ENCODE measurements at regions not wholly inside any gene's neighbourhood (a gene's known extent, or its start where the extent isn't known, plus 50 kb on each side); places are given as distances from the start of the nearest gene placed in this dataset.
A peak's percentile ranks its signal among the peaks of the same experiment; 100 is the strongest.

DNA sequence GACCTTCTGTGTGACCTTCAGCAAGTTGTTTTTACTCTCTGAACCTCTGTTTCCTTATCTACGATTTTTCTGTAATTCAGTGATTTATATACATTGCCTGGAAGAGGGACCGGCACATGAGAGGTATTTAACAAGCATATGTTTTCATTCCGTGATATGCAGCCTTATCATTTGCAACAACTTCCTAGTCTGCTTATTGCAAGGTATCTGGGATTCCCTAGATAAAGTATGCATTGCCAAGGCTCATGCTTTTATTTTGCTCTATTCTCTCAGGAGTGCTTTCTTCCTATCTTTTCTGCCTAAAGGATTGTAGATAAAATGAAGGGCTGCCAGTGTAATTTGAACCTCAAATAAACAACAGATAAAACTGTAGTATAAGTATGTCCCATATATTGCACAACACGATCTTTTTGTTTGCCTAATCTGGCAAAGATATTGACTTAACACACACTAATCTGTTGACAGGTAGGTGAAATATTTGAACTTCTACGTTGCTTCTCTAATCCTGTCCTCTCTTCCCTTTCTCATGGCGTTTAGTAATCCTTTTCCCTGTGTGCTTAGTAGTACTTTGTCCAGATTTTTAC lies 377.2 kb upstream of the TNC start:
- H3K9ac ChIP-seq (ENCODE audit: control insufficient read depth, extremely low read depth, insufficient read depth, low read length), result no peak overlapping the region
- H3K27me3 ChIP-seq (ENCODE audit: control insufficient read depth, extremely low read depth, insufficient read depth, low read length), result no peaks in the 10 kb centered on the region
- H3K79me2 ChIP-seq (ENCODE audit: control insufficient read depth, insufficient read depth, low read length), result no peaks in the 10 kb centered on the region
- no peak overlapping the region for H2AFZ ChIP-seq (ENCODE audit: control insufficient read depth, low read length)
- no peaks in the 10 kb centered on the region for H3K9me1 ChIP-seq (ENCODE audit: control insufficient read depth, extremely low read depth, insufficient read depth, low read length)
- H3K4me3 ChIP-seq (ENCODE audit: control insufficient read depth in 2 of 3, extremely low read depth in 1 of 3, insufficient read depth in 2 of 3, low read depth in 1 of 3, low read length in 3 of 3), result no peak overlapping the region
- no peaks in the 10 kb centered on the region for H4K20me1 ChIP-seq (ENCODE audit: control insufficient read depth, extremely low read depth, insufficient read depth, low read length)
- peak; percentile 17 for FAIRE-seq
- no peak for DNase-seq (ENCODE audit: low read depth, low spot score)
- H3K27ac ChIP-seq (ENCODE audit: control insufficient read depth, insufficient read depth, low read length), result no peak overlapping the region
- no peaks in the 10 kb centered on the region for H3K9me3 ChIP-seq (ENCODE audit: control insufficient read depth, low read depth, low read length)
- dilution Hi-C loops (cut with MboI; ENCODE audit: extremely low pct_ligation_motif_present, low sequenced_read_pairs), result no loop called here
- H3K4me2 ChIP-seq (ENCODE audit: control insufficient read depth, extremely low read depth, insufficient read depth, low read depth, low read length), result no peak overlapping the region
- TF ChIP-seq, protein P1, sequence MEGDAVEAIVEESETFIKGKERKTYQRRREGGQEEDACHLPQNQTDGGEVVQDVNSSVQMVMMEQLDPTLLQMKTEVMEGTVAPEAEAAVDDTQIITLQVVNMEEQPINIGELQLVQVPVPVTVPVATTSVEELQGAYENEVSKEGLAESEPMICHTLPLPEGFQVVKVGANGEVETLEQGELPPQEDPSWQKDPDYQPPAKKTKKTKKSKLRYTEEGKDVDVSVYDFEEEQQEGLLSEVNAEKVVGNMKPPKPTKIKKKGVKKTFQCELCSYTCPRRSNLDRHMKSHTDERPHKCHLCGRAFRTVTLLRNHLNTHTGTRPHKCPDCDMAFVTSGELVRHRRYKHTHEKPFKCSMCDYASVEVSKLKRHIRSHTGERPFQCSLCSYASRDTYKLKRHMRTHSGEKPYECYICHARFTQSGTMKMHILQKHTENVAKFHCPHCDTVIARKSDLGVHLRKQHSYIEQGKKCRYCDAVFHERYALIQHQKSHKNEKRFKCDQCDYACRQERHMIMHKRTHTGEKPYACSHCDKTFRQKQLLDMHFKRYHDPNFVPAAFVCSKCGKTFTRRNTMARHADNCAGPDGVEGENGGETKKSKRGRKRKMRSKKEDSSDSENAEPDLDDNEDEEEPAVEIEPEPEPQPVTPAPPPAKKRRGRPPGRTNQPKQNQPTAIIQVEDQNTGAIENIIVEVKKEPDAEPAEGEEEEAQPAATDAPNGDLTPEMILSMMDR (optimal IDR thresholded peaks at IDR 0.05 in 1 of 3, IDR thresholded peaks at IDR 0.05 in 1 of 3, conservative IDR thresholded peaks at IDR 0.05 in 1 of 3; ENCODE audit: extremely low read depth in 1 of 3, insufficient read depth in 2 of 3, low read length in 3 of 3), result no peak
- TF ChIP-seq EZH2 (IDR thresholded peaks at IDR 0.05; ENCODE audit: low read length), result no peak
- H3K36me3 ChIP-seq (ENCODE audit: control insufficient read depth in 2 of 2, extremely low read depth in 1 of 2, insufficient read depth in 2 of 2, low read length in 2 of 2), result no peaks in the 10 kb centered on the region
- peaks cover 3% of the 10 kb centered on the region for H3K4me1 ChIP-seq (ENCODE audit: control insufficient read depth, extremely low read depth, insufficient read depth, low read length)

DNA sequence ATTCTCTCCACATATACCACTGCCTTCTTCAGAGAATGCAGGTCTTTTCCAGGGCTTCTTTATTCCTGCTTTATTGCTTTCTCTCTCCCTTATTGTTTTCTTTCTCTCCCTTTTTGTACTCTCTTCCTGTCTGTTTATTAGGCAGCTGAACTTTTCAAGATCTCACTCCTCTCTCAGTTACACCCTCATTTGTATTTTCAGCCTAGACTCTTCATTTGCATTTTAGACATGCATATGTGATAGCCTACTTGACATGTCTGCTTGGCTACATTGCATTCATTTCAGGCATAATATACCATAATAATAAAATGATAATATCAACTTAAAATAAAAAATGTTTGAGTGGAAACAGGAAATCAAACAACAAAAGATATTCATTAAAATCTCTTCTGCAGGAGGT lies 377.9 kb upstream of the TNC start:
- no peak overlapping the region for H2AFZ ChIP-seq (ENCODE audit: control insufficient read depth, low read length)
- no peaks in the 10 kb centered on the region for H3K36me3 ChIP-seq (ENCODE audit: control insufficient read depth in 2 of 2, extremely low read depth in 1 of 2, insufficient read depth in 2 of 2, low read length in 2 of 2)
- H3K9ac ChIP-seq (ENCODE audit: control insufficient read depth, extremely low read depth, insufficient read depth, low read length), result no peak overlapping the region
- no peaks in the 10 kb centered on the region for H4K20me1 ChIP-seq (ENCODE audit: control insufficient read depth, extremely low read depth, insufficient read depth, low read length)
- no peak for FAIRE-seq
- H3K4me3 ChIP-seq (ENCODE audit: control insufficient read depth in 2 of 3, extremely low read depth in 1 of 3, insufficient read depth in 2 of 3, low read depth in 1 of 3, low read length in 3 of 3), result no peak overlapping the region
- H3K9me1 ChIP-seq (ENCODE audit: control insufficient read depth, extremely low read depth, insufficient read depth, low read length), result no peaks in the 10 kb centered on the region
- no peak overlapping the region for H3K27ac ChIP-seq (ENCODE audit: control insufficient read depth, insufficient read depth, low read length)
- H3K27me3 ChIP-seq (ENCODE audit: control insufficient read depth, extremely low read depth, insufficient read depth, low read length), result no peaks in the 10 kb centered on the region
- peaks cover 3% of the 10 kb centered on the region for H3K4me1 ChIP-seq (ENCODE audit: control insufficient read depth, extremely low read depth, insufficient read depth, low read length)
- TF ChIP-seq, protein P1 (optimal IDR thresholded peaks at IDR 0.05 in 1 of 3, IDR thresholded peaks at IDR 0.05 in 1 of 3, conservative IDR thresholded peaks at IDR 0.05 in 1 of 3; ENCODE audit: extremely low read depth in 1 of 3, insufficient read depth in 2 of 3, low read length in 3 of 3), result no peak
- no peak for TF ChIP-seq EZH2 (IDR thresholded peaks at IDR 0.05; ENCODE audit: low read length)
- no peaks in the 10 kb centered on the region for H3K79me2 ChIP-seq (ENCODE audit: control insufficient read depth, insufficient read depth, low read length)
- no peaks in the 10 kb centered on the region for H3K9me3 ChIP-seq (ENCODE audit: control insufficient read depth, low read depth, low read length)
- no peak for DNase-seq (ENCODE audit: low read depth, low spot score)
- no peak overlapping the region for H3K4me2 ChIP-seq (ENCODE audit: control insufficient read depth, extremely low read depth, insufficient read depth, low read depth, low read length)
- dilution Hi-C loops (cut with MboI; ENCODE audit: extremely low pct_ligation_motif_present, low sequenced_read_pairs), result no loop called here
